ENCODE measurements at regions not wholly inside any gene's neighbourhood (a gene's known extent, or its start where the extent isn't known, plus 50 kb on each side); places are given as distances from the start of the nearest gene placed in this dataset.

GRCh38 chr12:104865080-104865479, 93.0 kb downstream of the SLC41A2 start:
- TF ChIP-seq ELF4 (IDR thresholded peaks at IDR 0.05) (no peak), FOXK2 (IDR thresholded peaks at IDR 0.05) (no peak), SP1 (IDR thresholded peaks at IDR 0.05) (no peak), PKNOX1 (IDR thresholded peaks at IDR 0.05) (no peak), ZNF384 (IDR thresholded peaks at IDR 0.05) (no peak), FOXM1 (IDR thresholded peaks at IDR 0.05; ENCODE audit: borderline replicate concordance) (no peak), HDGF (IDR thresholded peaks at IDR 0.05; ENCODE audit: borderline replicate concordance) (no peak), BHLHE40 (IDR thresholded peaks at IDR 0.05; ENCODE audit: borderline replicate concordance) (no peak), CTBP1 (IDR thresholded peaks at IDR 0.05; ENCODE audit: borderline replicate concordance) (no peak), SUZ12 (IDR thresholded peaks at IDR 0.05) (no peak), FOXA1 (IDR thresholded peaks at IDR 0.05) (no peak), TARDBP (IDR thresholded peaks at IDR 0.05) (no peak), NFRKB (IDR thresholded peaks at IDR 0.05) (no peak)

Data from HEK293T (cell line).